HUES6 (cell line): ENCODE measurements at regions not wholly inside any gene's neighbourhood (a gene's known extent, or its start where the extent isn't known, plus 50 kb on each side); places are given as distances from the start of the nearest gene placed in this dataset.

Experiments
- H3K27ac ChIP-seq: 2 replicates; pipeline ENCODE4 v1.7.0; 2013; ENCODE audit warnings: low read depth, mild to moderate bottlenecking, low read length, inconsistent platforms
- H3K27me3 ChIP-seq: 2 replicates; pipeline ENCODE4 v1.6.1; 2013; ENCODE audit warnings: low read length; ENCODE audit not compliant: control insufficient read depth, insufficient read depth
- H3K36me3 ChIP-seq: 2 replicates; pipeline ENCODE4 v1.6.1; 2013; ENCODE audit warnings: low read length; ENCODE audit not compliant: control insufficient read depth, insufficient read depth
- H3K4me1 ChIP-seq: 2 replicates; pipeline ENCODE4 v1.6.1; 2013; ENCODE audit warnings: low read length; ENCODE audit not compliant: control insufficient read depth, insufficient read depth
- H3K4me3 ChIP-seq: 2 replicates; pipeline ENCODE4 v1.5.1; 2013; ENCODE audit warnings: low read depth, low read length
- H3K9ac ChIP-seq: one replicate; pipeline ENCODE4 v1.6.1; 2013; ENCODE audit warnings: mild to moderate bottlenecking, low read length
- H3K9me3 ChIP-seq: 2 replicates; pipeline ENCODE4 v1.6.1; 2013; ENCODE audit warnings: low read depth, low read length; ENCODE audit not compliant: control insufficient read depth, insufficient read depth

DNA sequence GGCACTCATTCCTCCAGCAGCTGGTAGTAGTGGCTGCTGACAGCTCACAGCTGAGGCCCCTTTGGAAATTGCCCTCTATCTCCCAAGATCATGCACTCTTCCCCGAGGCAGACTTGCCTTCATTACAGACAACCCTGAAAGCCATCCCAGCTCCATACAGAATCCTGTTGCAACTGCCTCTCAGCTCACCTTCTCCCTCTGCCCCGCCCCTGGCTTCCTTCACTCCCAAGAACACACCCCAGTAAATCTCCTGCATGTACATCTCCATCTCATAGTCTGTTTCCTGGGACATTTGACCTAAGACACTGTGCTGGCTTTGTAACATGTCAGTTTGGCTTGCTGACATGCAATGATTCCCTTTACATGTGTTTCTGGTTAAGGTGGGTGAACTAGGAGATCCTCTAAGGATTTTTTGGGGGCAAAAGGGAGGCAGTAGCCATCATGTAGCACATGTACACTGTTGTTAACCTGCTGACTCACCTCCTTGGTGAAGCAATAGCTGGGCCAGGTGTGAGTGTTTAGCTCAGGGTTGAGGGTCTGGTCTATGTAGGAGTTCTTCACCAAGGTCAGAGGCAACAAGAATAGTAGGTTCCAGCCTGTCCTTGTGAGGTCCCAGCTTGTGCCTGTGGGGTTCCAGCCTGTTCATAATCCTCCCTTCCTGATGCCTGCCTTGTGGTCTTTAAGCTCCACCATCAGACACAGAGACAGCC is 179.6 kb downstream of the CSNK2A3 start:
- H3K4me1 ChIP-seq: peaks cover 3% of the 10 kb centered on the region; the same call in 1 of the 2 replicates
- H3K36me3 ChIP-seq: no peaks in the 10 kb centered on the region
- H3K4me3 ChIP-seq: no peak overlapping the region
- no peak overlapping the region for H3K9ac ChIP-seq
- H3K27ac ChIP-seq: no peak overlapping the region
- no peaks in the 10 kb centered on the region for H3K9me3 ChIP-seq
- H3K27me3 ChIP-seq: no peaks in the 10 kb centered on the region

GRCh38 chr11:11171854-11172253 is 181.2 kb downstream of the CSNK2A3 start:
- Histone ChIP-seq H3K9me3 (no peaks in the 10 kb centered on the region), H3K36me3 (no peaks in the 10 kb centered on the region), H3K27me3 (no peaks in the 10 kb centered on the region), H3K4me1 (peaks cover 3% of the 10 kb centered on the region; the same call in 1 of the 2 replicates), H3K9ac (no peak overlapping the region), H3K27ac (no peak overlapping the region), H3K4me3 (no peak overlapping the region)

GRCh38 chr11:11171285-11171684 is 181.8 kb downstream of the CSNK2A3 start:
- H3K27ac ChIP-seq: no peak overlapping the region
- no peak overlapping the region for H3K4me3 ChIP-seq
- H3K9me3 ChIP-seq: no peaks in the 10 kb centered on the region
- no peaks in the 10 kb centered on the region for H3K36me3 ChIP-seq
- H3K4me1 ChIP-seq: peaks cover 3% of the 10 kb centered on the region; the same call in 1 of the 2 replicates
- no peaks in the 10 kb centered on the region for H3K27me3 ChIP-seq
- peak overlapping the region; percentile 5 for H3K9ac ChIP-seq

DNA sequence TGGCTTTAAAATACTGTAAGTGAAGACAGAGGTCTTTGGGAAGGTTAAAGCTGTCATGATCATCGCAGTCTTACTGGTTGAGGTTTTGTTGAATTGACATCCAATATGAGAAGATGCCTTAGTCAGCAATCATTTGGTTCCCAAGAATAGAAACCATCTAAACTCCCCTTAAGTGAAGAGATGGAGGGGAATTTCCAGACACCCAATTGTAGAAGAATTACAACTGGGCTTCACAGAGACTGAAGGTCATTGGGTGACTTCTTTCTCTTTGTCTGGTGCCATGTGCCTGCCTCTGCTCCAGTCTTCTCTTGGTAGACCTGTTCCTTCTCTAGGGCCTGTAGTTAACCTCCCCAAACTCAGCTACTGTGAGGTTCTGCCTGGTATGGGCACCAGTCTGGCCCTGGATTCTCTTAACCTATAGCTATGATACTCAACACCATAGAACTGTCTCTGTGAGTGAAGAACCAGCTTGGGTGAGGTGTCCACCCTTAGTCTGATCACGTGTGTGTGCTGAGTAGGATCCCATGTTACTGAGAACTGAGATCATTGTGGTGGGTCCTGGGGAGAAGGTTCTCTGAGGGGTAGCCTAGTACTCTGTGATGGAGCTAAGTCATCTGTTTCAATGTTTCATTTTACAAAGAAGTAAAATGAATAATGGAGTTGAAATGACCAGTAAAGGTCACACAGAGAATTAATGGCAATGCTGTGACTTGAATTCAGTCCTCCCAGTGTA is 182.5 kb downstream of the CSNK2A3 start:
- Histone ChIP-seq H3K4me1 (peaks cover 3% of the 10 kb centered on the region; the same call in 1 of the 2 replicates), H3K4me3 (no peak overlapping the region), H3K9me3 (no peaks in the 10 kb centered on the region), H3K27me3 (no peaks in the 10 kb centered on the region), H3K36me3 (no peaks in the 10 kb centered on the region), H3K9ac (peak overlapping the region; percentile 5), H3K27ac (no peak overlapping the region)

DNA sequence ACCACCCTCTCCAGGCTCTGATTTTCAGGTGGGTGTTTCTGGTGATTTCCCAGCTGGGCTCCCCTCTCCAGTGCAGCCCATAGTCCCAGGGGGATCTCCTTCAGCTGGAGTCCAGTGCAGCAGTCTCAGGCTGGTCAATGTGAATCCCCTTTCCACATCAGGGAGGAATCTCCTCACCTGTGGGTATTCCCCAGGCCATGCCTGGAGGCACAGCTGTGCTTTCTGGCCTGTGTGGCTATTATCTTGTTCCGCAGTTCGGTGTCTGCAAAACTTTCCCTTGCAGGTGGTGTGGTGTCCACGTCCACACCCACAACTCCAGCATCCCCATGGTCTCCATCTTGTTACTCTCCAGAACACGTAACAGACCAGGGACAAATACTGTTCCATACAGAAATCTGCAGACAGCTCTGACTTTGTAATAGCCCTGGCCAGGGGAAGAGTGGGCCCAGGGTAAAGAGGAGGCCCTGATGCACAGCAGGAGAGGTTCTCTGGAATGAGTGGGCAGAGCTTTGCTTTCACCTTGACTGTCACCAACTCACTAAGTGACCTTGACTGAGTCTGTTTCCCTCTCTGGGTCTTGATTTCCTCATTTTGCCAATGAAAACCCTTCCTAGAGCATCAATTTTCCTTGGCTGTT is 183.2 kb downstream of the CSNK2A3 start:
- H3K4me1 ChIP-seq: peaks cover 3% of the 10 kb centered on the region; the same call in 1 of the 2 replicates

GRCh38 chr11:11167806-11168205 is 185.2 kb downstream of the CSNK2A3 start:
- Histone ChIP-seq H3K4me1 (peaks cover 3% of the 10 kb centered on the region; the same call in 1 of the 2 replicates), H3K36me3 (no peaks in the 10 kb centered on the region), H3K9me3 (no peaks in the 10 kb centered on the region), H3K9ac (no peak overlapping the region), H3K27ac (no peak overlapping the region), H3K4me3 (no peak overlapping the region), H3K27me3 (no peaks in the 10 kb centered on the region; the same call in 1 of the 2 replicates)

More for the DNA sequence above, 183.2 kb downstream of the CSNK2A3 start:
- Histone ChIP-seq H3K9me3 (no peaks in the 10 kb centered on the region), H3K27ac (no peak overlapping the region), H3K4me3 (no peak overlapping the region), H3K36me3 (no peaks in the 10 kb centered on the region), H3K9ac (no peak overlapping the region), H3K27me3 (no peaks in the 10 kb centered on the region)

GRCh38 chr11:11164334-11164690 is 188.7 kb downstream of the CSNK2A3 start:
- H3K4me3 ChIP-seq: no peak overlapping the region
- H3K27ac ChIP-seq: no peak overlapping the region
- H3K9ac ChIP-seq: no peak overlapping the region
- no peaks in the 10 kb centered on the region; the same call in 1 of the 2 replicates for H3K27me3 ChIP-seq
- H3K36me3 ChIP-seq: no peaks in the 10 kb centered on the region
- H3K4me1 ChIP-seq: no peaks in the 10 kb centered on the region
- H3K9me3 ChIP-seq: no peaks in the 10 kb centered on the region; the same call in 1 of the 2 replicates

- H3K4me1 ChIP-seq: no peaks in the 10 kb centered on the region
- no peaks in the 10 kb centered on the region; the same call in 1 of the 2 replicates for H3K27me3 ChIP-seq
- H3K4me3 ChIP-seq: no peak overlapping the region
- no peaks in the 10 kb centered on the region for H3K36me3 ChIP-seq
- no peak overlapping the region for H3K9ac ChIP-seq
- H3K27ac ChIP-seq: no peak overlapping the region
- H3K9me3 ChIP-seq: no peaks in the 10 kb centered on the region; the same call in 1 of the 2 replicates
These were observed 189.2 kb downstream of the CSNK2A3 start for GRCh38 chr11:11163669-11164333.

- no peaks in the 10 kb centered on the region for H3K4me1 ChIP-seq
- no peak overlapping the region for H3K4me3 ChIP-seq
- no peak overlapping the region for H3K27ac ChIP-seq
- no peaks in the 10 kb centered on the region for H3K36me3 ChIP-seq
- no peaks in the 10 kb centered on the region; the same call in 1 of the 2 replicates for H3K27me3 ChIP-seq
- no peak overlapping the region for H3K9ac ChIP-seq
- H3K9me3 ChIP-seq: no peaks in the 10 kb centered on the region; the same call in 1 of the 2 replicates
These were observed 189.8 kb downstream of the CSNK2A3 start for GRCh38 chr11:11163236-11163635.

DNA sequence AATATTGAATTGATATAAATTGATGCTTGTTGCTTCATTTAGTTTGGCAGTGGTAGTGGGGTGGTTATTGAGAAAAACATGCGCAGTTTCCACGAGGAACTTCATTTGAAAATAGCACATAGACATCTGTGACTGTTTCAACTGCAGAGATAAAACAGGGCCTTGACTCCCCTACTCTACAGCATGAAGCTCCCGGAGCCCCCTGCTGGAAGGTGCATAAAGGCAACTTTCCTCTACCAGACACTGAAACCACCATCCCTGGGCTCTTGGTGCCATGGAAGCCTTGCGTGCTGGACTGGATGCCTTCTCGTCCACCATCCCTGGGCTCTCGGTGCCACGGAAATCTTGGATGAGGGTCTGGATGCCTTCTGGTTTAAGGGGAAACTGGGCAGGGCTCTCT is 195.9 kb downstream of the CSNK2A3 start:
- H3K9me3 ChIP-seq: no peaks in the 10 kb centered on the region; the same call in 1 of the 2 replicates
- no peaks in the 10 kb centered on the region for H3K36me3 ChIP-seq
- no peaks in the 10 kb centered on the region; the same call in 1 of the 2 replicates for H3K27me3 ChIP-seq
- no peak overlapping the region for H3K4me3 ChIP-seq
- H3K9ac ChIP-seq: no peak overlapping the region
- H3K27ac ChIP-seq: no peak overlapping the region
- no peaks in the 10 kb centered on the region for H3K4me1 ChIP-seq
